SK-N-SH (cell line): ENCODE measurements at regions not wholly inside any gene's neighbourhood (a gene's known extent, or its start where the extent isn't known, plus 50 kb on each side); places are given as distances from the start of the nearest gene placed in this dataset.

Source experiments
- CTCF ChIA-PET: fragments of 300-600, 350-600 bp; formaldehyde crosslinking; extraction: SDS; loops from one replicate; lab custom pipeline; 2021; lab: Yijun Ruan, JAX
- POLR2A ChIA-PET: fragments of 350-600 bp; sonication (Branson Sonifier 250); formaldehyde crosslinking; extraction: SDS; loops from one replicate; lab custom pipeline; 2020; ENCODE audit warnings: antibody characterized with exemption, inconsistent platforms; lab: Yijun Ruan, JAX
- DNase-seq: peaks from one replicate; pipeline ENCODE4 v3.0.0; 2012
- H2AFZ ChIP-seq: fragments of 200-600 bp; sonication (generic); 2 replicates; pipeline ENCODE4 v1.8.1; 2016; ENCODE audit warnings: antibody characterized with exemption, mild to moderate bottlenecking, low read depth
- H3F3A ChIP-seq: fragments of 200-600 bp; sonication (generic); replicated peaks from 2 replicates; pipeline ENCODE3; 2016; ENCODE audit warnings: antibody characterized with exemption, mild to moderate bottlenecking; ENCODE audit not compliant: insufficient read depth
- H3K27ac ChIP-seq, 2 experiments: fragments of 200-500 bp in 1 of 2; fragments of 200-600 bp in 1 of 2; sonication (Bioruptor generic) in 1 of 2; sonication (generic), shearing (Covaris generic) in 1 of 2; 2 replicates each; pipeline versions ENCODE4 v1.5.1 to v1.6.1; 2014 to 2016; ENCODE audit warnings: low read depth in 2 of 2, inconsistent platforms in 1 of 2, low read length in 1 of 2, mild to moderate bottlenecking in 1 of 2, mixed read lengths in 1 of 2
- H3K27me3 ChIP-seq: fragments of 200-600 bp; sonication (generic), shearing (Covaris generic); 2 replicates; pipeline ENCODE4 v1.6.1; 2016; ENCODE audit warnings: mixed run types; ENCODE audit not compliant: insufficient read depth
- H3K36me3 ChIP-seq, 2 experiments: fragments of 200-500 bp in 1 of 2; fragments of 200-600 bp in 1 of 2; sonication (Bioruptor generic) in 1 of 2; sonication (generic) in 1 of 2; replicated peaks in 1 of 2; 2 replicates each; pipeline versions ENCODE3 to v1.5.1; 2014 to 2016; ENCODE audit warnings: low read length in 1 of 2, mild to moderate bottlenecking in 1 of 2; ENCODE audit not compliant: insufficient read depth in 2 of 2, control insufficient read depth in 1 of 2
- H3K4me1 ChIP-seq, 2 experiments: fragments of 200-500 bp in 1 of 2; fragments of 200-600 bp in 1 of 2; sonication (Bioruptor generic) in 1 of 2; sonication (generic), shearing (Covaris generic) in 1 of 2; 2 replicates each; pipeline versions ENCODE4 v1.5.1 to v1.6.1; 2014 to 2016; ENCODE audit warnings: low read depth in 1 of 2, low read length in 1 of 2, mixed run types in 1 of 2; ENCODE audit not compliant: insufficient read depth in 2 of 2, control insufficient read depth in 1 of 2
- H3K4me2 ChIP-seq: fragments of 200-600 bp; sonication (generic), shearing (Covaris generic); 2 replicates; pipeline ENCODE4 v1.6.1; 2017; ENCODE audit warnings: mixed run types
- H3K4me3 ChIP-seq, 2 experiments: fragments of 200-500 bp in 1 of 2; fragments of 200-600 bp in 1 of 2; sonication (Bioruptor generic) in 1 of 2; sonication (generic), shearing (Covaris generic) in 1 of 2; 2 replicates each; pipeline versions ENCODE4 v1.5.1 to v1.8.1; 2014 to 2016; ENCODE audit warnings: low read depth in 2 of 2, inconsistent platforms in 1 of 2, low read length in 1 of 2, mild to moderate bottlenecking in 1 of 2, mixed read lengths in 1 of 2, moderate library complexity in 1 of 2
- H3K79me2 ChIP-seq: fragments of 200-600 bp; sonication (generic); 2 replicates; pipeline ENCODE4 v1.8.1; 2017; ENCODE audit warnings: mild to moderate bottlenecking; ENCODE audit not compliant: insufficient read depth
- H3K9ac ChIP-seq: fragments of 200-600 bp; sonication (generic); 2 replicates; pipeline ENCODE4 v1.6.1; 2017; ENCODE audit warnings: mixed run types
- H3K9me2 ChIP-seq: fragments of 200-600 bp; sonication (generic); 2 replicates; pipeline ENCODE4 v1.6.1; 2017; ENCODE audit warnings: mixed run types
- H3K9me3 ChIP-seq: fragments of 200-600 bp; sonication (generic); 2 replicates; pipeline ENCODE4 v1.6.1; 2017; ENCODE audit warnings: mixed run types, mild to moderate bottlenecking, moderate library complexity
- H4K20me1 ChIP-seq: fragments of 200-600 bp; sonication (generic); 2 replicates; pipeline ENCODE4 v1.6.1; 2017; ENCODE audit warnings: mild to moderate bottlenecking, mixed run types; ENCODE audit not compliant: insufficient read depth
- CHD2 ChIP-seq: fragments of 150-350 bp; IDR thresholded peaks from 2 replicates; pipeline ENCODE4 v1.6.1; 2018; ENCODE audit warnings: low read length; ENCODE audit not compliant: partially characterized antibody
- ELF1 ChIP-seq: IDR thresholded peaks from 2 replicates; pipeline ENCODE4 v1.4.0; 2012
- EP300 ChIP-seq, 2 experiments: IDR thresholded peaks; 2 replicates each; pipeline versions ENCODE4 v1.4.0 to v1.6.1; 2012; ENCODE audit warnings: borderline replicate concordance in 1 of 2, low read depth in 1 of 2, low read length in 1 of 2
- FOSL2 ChIP-seq: IDR thresholded peaks from 2 replicates; pipeline ENCODE4 v1.4.0; 2012; ENCODE audit warnings: low read depth, mild to moderate bottlenecking, moderate library complexity, borderline replicate concordance
- FOXJ3 ChIP-seq: sonication (generic); formaldehyde crosslinking; IDR thresholded peaks from 2 replicates; pipeline ENCODE4 v1.5.1; 2020; ENCODE audit warnings: mild to moderate bottlenecking, missing genetic modification reagents
- GABPA ChIP-seq: IDR thresholded peaks from 2 replicates; pipeline ENCODE4 v1.4.0; 2012; ENCODE audit warnings: low read depth, mild to moderate bottlenecking
- GATA2 ChIP-seq: sonication (generic); formaldehyde crosslinking; IDR thresholded peaks from 2 replicates; pipeline ENCODE4 v1.5.0; 2020; ENCODE audit warnings: mild to moderate bottlenecking, missing genetic modification reagents
- JUND ChIP-seq: IDR thresholded peaks from 2 replicates; pipeline ENCODE4 v1.4.0; 2012
- MXI1 ChIP-seq: IDR thresholded peaks from 2 replicates; pipeline ENCODE4 v1.6.1; 2012; ENCODE audit warnings: mild to moderate bottlenecking, low read depth, low read length, improper control_type of control experiment
- NRF1 ChIP-seq: IDR thresholded peaks from 2 replicates; pipeline ENCODE4 v1.6.1; 2012; ENCODE audit warnings: low read depth, mild to moderate bottlenecking, low read length
- POLR2AphosphoS5 ChIP-seq: IDR thresholded peaks from 2 replicates; pipeline ENCODE4 v1.6.1; 2012; ENCODE audit warnings: low read depth, low read length
- RAD21 ChIP-seq: IDR thresholded peaks from 2 replicates; pipeline ENCODE4 v1.6.1; 2012; ENCODE audit warnings: mild to moderate bottlenecking, low read length
- RCOR1 ChIP-seq: fragments of 150-350 bp; IDR thresholded peaks from 2 replicates; pipeline ENCODE4 v1.6.1; 2017; ENCODE audit warnings: antibody characterized with exemption, low read length
- RFX5 ChIP-seq: IDR thresholded peaks from 2 replicates; pipeline ENCODE4 v1.6.1; 2012; ENCODE audit warnings: mild to moderate bottlenecking, improper control_type of control experiment, low read length
- RXRA ChIP-seq: IDR thresholded peaks from 2 replicates; pipeline ENCODE4 v1.4.0; 2012; ENCODE audit warnings: low read depth, mild to moderate bottlenecking, borderline replicate concordance
- SIN3A ChIP-seq: IDR thresholded peaks from 2 replicates; pipeline ENCODE4 v1.6.1; 2012; ENCODE audit warnings: low read depth, mild to moderate bottlenecking, low read length, moderate library complexity, borderline replicate concordance
- SMC3 ChIP-seq: IDR thresholded peaks from 2 replicates; pipeline ENCODE4 v1.6.1; 2012; ENCODE audit warnings: low read depth, low read length, improper control_type of control experiment
- TCF12 ChIP-seq: IDR thresholded peaks from 2 replicates; pipeline ENCODE4 v1.4.0; 2012
- TEAD4 ChIP-seq: IDR thresholded peaks from 2 replicates; pipeline ENCODE4 v1.4.0; 2012; ENCODE audit warnings: mild to moderate bottlenecking, borderline replicate concordance; ENCODE audit not compliant: insufficient read depth
- YY1 ChIP-seq: IDR thresholded peaks from 2 replicates; pipeline ENCODE4 v1.4.0; 2012; ENCODE audit warnings: low read depth, mild to moderate bottlenecking
- WGBS: methylation state at CpG from one replicate; pipeline ENCODE4 v1.1.6; 2017; ENCODE audit warnings: low lambda C conversion rate; 5-methylcytosine and 5-hydroxymethylcytosine counted together
- TF ChIP-seq, protein P1 (sequence below): IDR thresholded peaks from 2 replicates; pipeline ENCODE4; 2012
- TF ChIP-seq, protein P2 (sequence below): IDR thresholded peaks from 2 replicates; pipeline ENCODE4 v1.4.0; 2012; ENCODE audit warnings: low read depth
- TF ChIP-seq, protein P3 (sequence below): fragments of 200-600 bp; sonication (generic); IDR thresholded peaks from 2 replicates; pipeline ENCODE4 v1.6.1; 2017; ENCODE audit warnings: antibody characterized with exemption, mild to moderate bottlenecking, moderate library complexity
- TF ChIP-seq, protein P4 (sequence below): IDR thresholded peaks from 2 replicates; pipeline ENCODE4 v1.4.0; 2012; ENCODE audit warnings: low read depth, borderline replicate concordance
- TF ChIP-seq, protein P5 (sequence below): fragments of 150-350 bp; IDR thresholded peaks from 2 replicates; pipeline ENCODE4 v1.6.1; 2017; ENCODE audit warnings: antibody characterized with exemption, low read length, low read depth, borderline replicate concordance
- TF ChIP-seq, protein P6 (sequence below): fragments of 150-350 bp; IDR thresholded peaks from 2 replicates; pipeline ENCODE4 v1.6.1; 2016; ENCODE audit warnings: mild to moderate bottlenecking, low read depth, low read length
- TF ChIP-seq, protein P7 (sequence below): IDR thresholded peaks from 2 replicates; pipeline ENCODE4 v1.4.0; 2012; ENCODE audit warnings: low read depth, borderline replicate concordance

DNA sequence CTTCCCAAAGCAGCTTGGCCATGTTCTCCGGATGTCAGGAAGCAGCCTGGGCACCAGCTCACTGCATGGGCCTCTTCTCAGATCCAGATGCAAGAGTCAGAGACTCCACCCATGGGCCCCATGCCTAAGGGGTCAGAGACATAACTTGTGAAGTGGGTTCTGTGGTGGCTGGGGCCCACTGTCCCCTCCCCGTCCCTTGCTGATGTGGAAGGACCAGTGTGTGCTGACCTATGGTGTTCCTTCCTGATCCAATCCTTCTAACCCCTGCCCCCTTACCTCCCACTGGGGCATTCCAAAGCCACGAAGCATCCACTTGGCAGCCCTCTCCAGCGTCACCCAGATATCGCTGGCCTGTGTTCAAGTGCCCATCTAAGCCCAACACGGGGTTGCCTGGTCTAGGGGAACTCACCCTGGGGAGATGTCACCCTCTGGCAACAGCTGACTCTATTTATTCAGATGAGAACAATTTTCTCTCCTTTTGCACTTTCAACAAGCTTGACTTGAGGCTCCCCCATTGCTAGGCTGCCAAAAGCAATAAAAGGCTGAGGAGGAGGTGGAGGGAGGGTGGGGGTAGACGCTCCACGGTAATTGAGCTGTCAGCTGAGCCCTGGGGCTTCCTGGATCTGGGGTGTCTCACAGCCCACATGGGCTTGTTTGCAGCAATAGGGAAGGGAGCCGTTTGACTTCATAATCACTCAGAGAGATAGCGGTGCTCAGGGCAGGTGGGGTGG is 158.5 kb downstream of the ADAMTS15 start:
- peak; percentile 31 for DNase-seq
- Histone ChIP-seq H3K27me3 (no peaks in the 10 kb centered on the region), H3K4me1 (peaks cover 3 to 20% of the 10 kb centered on the region in 2 experiments; a peak in 3 of 4 replicates), H2AFZ (peak overlapping the region; percentile 53; the same call in 1 of the 2 replicates), H4K20me1 (no peaks in the 10 kb centered on the region), H3F3A (peaks cover 18% of the 10 kb centered on the region), H3K4me2 (peak overlapping the region; percentile 2; the same call in 1 of the 2 replicates), H3K9me3 (no peaks in the 10 kb centered on the region), H3K36me3 (no peaks in the 10 kb centered on the region), H3K79me2 (no peaks in the 10 kb centered on the region), H3K9ac (no peak overlapping the region; the same call in 1 of the 2 replicates), H3K27ac (peak overlapping the region in 1 of 2 experiments; percentile 79; a peak in 2 of 4 replicates), H3K9me2 (no peaks in the 10 kb centered on the region), H3K4me3 (no peak overlapping the region)
- WGBS, result 39% methylated on average over 9 of the region's 10 CpGs
- CTCF ChIA-PET, result no interaction called here
- POLR2A ChIA-PET, result no interaction called here
- no peak for TF ChIP-seq RAD21
- TF ChIP-seq, protein P1, sequence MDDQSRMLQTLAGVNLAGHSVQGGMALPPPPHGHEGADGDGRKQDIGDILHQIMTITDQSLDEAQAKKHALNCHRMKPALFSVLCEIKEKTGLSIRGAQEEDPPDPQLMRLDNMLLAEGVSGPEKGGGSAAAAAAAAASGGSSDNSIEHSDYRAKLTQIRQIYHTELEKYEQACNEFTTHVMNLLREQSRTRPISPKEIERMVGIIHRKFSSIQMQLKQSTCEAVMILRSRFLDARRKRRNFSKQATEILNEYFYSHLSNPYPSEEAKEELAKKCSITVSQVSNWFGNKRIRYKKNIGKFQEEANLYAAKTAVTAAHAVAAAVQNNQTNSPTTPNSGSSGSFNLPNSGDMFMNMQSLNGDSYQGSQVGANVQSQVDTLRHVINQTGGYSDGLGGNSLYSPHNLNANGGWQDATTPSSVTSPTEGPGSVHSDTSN, result peak; percentile 30; the same call in 1 of the 2 replicates
- TF ChIP-seq, protein P2, sequence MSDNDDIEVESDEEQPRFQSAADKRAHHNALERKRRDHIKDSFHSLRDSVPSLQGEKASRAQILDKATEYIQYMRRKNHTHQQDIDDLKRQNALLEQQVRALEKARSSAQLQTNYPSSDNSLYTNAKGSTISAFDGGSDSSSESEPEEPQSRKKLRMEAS, result no peak
- no peak for TF ChIP-seq FOXJ3 (CRISPR knock-in tag)
- TF ChIP-seq, protein P3, sequence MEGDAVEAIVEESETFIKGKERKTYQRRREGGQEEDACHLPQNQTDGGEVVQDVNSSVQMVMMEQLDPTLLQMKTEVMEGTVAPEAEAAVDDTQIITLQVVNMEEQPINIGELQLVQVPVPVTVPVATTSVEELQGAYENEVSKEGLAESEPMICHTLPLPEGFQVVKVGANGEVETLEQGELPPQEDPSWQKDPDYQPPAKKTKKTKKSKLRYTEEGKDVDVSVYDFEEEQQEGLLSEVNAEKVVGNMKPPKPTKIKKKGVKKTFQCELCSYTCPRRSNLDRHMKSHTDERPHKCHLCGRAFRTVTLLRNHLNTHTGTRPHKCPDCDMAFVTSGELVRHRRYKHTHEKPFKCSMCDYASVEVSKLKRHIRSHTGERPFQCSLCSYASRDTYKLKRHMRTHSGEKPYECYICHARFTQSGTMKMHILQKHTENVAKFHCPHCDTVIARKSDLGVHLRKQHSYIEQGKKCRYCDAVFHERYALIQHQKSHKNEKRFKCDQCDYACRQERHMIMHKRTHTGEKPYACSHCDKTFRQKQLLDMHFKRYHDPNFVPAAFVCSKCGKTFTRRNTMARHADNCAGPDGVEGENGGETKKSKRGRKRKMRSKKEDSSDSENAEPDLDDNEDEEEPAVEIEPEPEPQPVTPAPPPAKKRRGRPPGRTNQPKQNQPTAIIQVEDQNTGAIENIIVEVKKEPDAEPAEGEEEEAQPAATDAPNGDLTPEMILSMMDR, result no peak
- no peak for TF ChIP-seq ELF1
- no peak for TF ChIP-seq MXI1
- TF ChIP-seq, protein P4, sequence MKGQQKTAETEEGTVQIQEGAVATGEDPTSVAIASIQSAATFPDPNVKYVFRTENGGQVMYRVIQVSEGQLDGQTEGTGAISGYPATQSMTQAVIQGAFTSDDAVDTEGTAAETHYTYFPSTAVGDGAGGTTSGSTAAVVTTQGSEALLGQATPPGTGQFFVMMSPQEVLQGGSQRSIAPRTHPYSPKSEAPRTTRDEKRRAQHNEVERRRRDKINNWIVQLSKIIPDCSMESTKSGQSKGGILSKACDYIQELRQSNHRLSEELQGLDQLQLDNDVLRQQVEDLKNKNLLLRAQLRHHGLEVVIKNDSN, result no peak
- no peak for TF ChIP-seq GABPA
- TF ChIP-seq CHD2, result no peak
- TF ChIP-seq RCOR1, result no peak
- TF ChIP-seq NRF1, result no peak
- TF ChIP-seq, protein P5, sequence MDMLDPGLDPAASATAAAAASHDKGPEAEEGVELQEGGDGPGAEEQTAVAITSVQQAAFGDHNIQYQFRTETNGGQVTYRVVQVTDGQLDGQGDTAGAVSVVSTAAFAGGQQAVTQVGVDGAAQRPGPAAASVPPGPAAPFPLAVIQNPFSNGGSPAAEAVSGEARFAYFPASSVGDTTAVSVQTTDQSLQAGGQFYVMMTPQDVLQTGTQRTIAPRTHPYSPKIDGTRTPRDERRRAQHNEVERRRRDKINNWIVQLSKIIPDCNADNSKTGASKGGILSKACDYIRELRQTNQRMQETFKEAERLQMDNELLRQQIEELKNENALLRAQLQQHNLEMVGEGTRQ, result no peak
- peak; percentile 36 for TF ChIP-seq JUND
- peak; percentile 13; the same call in 1 of the 2 replicates for TF ChIP-seq FOSL2
- TF ChIP-seq TCF12, result peak; percentile 54
- no peak for TF ChIP-seq EP300 (IDR thresholded peaks at IDR 0.05; ENCODE audit: borderline replicate concordance in 1 of 2, low read depth in 1 of 2, low read length in 1 of 2)
- no peak for TF ChIP-seq POLR2AphosphoS5
- no peak for TF ChIP-seq SMC3
- no peak for TF ChIP-seq TEAD4
- TF ChIP-seq SIN3A, result no peak
- TF ChIP-seq GATA2 (CRISPR knock-in tag), result no peak
- no peak for TF ChIP-seq YY1
- TF ChIP-seq, protein P6, sequence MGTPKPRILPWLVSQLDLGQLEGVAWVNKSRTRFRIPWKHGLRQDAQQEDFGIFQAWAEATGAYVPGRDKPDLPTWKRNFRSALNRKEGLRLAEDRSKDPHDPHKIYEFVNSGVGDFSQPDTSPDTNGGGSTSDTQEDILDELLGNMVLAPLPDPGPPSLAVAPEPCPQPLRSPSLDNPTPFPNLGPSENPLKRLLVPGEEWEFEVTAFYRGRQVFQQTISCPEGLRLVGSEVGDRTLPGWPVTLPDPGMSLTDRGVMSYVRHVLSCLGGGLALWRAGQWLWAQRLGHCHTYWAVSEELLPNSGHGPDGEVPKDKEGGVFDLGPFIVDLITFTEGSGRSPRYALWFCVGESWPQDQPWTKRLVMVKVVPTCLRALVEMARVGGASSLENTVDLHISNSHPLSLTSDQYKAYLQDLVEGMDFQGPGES, result no peak
- no peak for TF ChIP-seq RFX5
- TF ChIP-seq, protein P7, sequence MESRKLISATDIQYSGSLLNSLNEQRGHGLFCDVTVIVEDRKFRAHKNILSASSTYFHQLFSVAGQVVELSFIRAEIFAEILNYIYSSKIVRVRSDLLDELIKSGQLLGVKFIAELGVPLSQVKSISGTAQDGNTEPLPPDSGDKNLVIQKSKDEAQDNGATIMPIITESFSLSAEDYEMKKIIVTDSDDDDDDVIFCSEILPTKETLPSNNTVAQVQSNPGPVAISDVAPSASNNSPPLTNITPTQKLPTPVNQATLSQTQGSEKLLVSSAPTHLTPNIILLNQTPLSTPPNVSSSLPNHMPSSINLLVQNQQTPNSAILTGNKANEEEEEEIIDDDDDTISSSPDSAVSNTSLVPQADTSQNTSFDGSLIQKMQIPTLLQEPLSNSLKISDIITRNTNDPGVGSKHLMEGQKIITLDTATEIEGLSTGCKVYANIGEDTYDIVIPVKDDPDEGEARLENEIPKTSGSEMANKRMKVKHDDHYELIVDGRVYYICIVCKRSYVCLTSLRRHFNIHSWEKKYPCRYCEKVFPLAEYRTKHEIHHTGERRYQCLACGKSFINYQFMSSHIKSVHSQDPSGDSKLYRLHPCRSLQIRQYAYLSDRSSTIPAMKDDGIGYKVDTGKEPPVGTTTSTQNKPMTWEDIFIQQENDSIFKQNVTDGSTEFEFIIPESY, result no peak
- peak; percentile 43; the same call in 1 of the 2 replicates for TF ChIP-seq RXRA
